HG02763 (cell line): ENCODE measurements at regions not wholly inside any gene's neighbourhood (a gene's known extent, or its start where the extent isn't known, plus 50 kb on each side); places are given as distances from the start of the nearest gene placed in this dataset.
"Not testable (repeated sequence)": the region's sequence is repeated elsewhere in the genome, so short reads cannot be mapped to it uniquely, and the experiment has no call there.

ENCODE experiments used
- ATAC-seq: cut with Tn5 transposase; IDR thresholded peaks from one replicate; pipeline ENCODE4 v1.9.1; 2021; ENCODE audit warnings: mild to moderate bottlenecking, moderate library complexity; ENCODE audit not compliant: unreplicated experiment

DNA sequence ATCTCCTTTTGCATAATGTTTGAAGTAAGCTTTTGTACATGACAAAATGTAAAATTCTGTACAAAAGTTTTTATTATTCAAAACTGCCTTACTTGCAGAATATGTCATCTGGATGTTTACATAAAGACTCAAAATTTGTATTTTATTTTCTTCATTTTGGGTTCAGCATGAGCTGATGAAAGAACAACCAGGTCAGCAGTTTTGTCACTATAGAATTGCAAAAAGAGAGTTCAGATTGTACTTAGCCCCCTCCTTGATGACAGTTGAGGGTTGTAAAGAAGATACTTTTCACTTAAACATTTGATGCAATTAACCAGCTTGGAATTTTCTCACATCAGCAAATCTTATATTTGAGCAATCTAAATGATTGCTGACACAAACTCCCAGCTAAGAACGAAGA lies 669.3 kb downstream of the PLA2G4A start:
- no peak for ATAC-seq

DNA sequence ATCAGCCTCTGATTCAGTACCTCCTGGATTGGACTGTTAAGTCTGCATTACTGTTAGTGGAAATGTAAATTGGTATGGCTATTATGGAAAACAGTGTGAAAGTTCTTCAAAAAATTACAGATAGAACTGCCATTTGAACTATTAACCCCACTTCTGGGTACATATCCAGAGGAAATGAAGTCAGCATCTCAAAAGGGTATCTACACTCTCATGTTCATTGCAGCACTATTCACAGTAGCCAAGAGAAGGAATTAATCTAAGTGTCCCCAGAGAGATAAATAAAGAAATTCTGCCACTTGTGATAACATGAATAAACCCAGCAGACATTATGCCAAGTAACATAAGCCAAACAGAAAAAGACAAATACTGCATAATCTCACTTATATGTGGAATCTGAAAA lies 676.0 kb downstream of the PLA2G4A start:
- no peak for ATAC-seq

DNA sequence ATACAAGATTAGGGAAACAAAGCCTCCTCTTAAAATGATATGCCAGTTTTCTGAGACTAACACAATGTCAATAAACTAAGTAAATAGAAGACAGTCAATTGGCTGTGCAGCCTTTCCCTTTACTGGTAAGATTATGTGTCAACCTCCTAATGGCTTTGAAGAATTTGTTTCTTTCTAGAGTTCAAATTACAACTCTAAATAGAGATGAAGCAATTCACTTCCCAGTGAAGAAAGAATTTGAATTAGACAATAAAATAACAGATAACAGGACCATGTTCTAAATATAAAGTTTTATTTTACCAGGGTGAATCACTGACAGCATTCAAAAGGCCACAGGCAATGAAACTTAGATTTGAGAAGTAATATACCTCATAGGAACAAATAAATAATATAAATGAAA lies 680.3 kb downstream of the PLA2G4A start:
- ATAC-seq, result no peak

DNA sequence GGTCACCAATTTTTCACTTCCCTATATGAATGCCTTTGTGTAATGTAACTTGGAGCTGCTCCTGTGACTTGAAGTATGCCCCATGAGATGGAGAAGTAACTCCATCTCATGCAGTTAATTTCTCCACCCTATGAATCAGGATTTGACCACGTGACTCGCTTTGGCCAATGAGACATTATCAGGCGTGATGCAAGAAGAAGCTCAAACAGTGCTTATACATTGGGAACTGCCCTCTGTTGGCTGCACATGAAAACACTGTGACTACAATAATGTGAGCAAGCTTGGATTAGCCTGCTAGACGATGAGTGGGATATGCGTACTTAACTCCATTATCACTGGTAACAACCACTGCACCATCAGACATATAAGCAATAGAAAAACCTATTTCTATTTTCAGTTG lies 684.4 kb downstream of the PLA2G4A start:
- no peak for ATAC-seq

DNA sequence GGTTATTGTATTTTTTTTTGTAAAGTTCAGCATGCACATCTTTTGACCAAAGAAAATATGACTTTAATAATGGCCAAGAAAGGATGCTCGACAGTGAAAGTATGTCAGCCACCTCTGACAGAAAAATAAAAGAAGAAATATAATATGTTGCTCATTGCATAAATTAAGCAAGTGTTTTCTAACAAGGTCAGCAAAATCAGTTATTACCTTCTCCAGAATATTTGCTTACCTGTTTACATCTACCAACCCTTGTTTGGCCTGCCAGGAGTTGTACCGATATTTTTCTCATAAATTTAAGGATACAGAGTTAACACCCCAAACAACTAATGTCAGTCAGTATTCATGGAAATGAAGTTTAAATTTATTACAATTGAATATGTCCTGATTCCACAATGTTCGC lies 685.4 kb downstream of the PLA2G4A start:
- no peak for ATAC-seq

DNA sequence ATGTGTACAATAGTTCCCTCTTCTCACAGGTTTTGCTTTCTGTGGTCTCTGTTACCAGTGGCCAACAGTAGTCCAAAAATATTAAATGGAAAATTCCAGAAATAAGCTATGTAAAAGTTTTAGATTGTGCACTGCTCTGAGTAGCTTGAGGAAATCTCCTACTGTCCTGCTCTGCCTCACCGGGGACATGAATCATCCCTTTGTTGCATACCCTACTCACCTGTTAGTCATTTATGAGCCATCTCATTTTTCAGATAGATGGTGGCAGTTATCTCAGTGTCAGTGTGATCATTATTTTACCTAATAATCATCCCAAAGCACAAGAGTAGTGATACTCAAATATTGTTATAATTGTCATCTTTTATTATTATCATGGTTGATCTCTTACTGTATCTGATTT lies 688.1 kb downstream of the PLA2G4A start:
- no peak for ATAC-seq

DNA sequence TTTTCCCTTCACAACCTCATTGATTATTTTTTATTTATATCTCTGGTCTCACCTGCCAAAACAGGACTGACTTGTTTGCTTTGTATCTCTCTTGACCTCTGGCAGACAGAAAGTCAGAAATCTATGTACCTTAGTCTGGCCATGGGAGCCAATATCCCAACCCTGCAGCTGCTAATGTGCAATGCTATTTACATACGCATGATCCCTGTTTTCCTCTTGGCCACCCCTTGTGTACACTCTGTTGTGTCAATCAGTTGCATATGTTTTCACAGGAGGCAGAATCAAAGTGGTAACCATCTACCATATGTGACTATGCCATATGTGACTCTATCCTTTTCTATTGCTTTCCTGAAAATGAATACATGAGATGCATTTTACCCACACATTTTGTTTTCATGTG lies 688.8 kb downstream of the PLA2G4A start:
- ATAC-seq, result no peak

DNA sequence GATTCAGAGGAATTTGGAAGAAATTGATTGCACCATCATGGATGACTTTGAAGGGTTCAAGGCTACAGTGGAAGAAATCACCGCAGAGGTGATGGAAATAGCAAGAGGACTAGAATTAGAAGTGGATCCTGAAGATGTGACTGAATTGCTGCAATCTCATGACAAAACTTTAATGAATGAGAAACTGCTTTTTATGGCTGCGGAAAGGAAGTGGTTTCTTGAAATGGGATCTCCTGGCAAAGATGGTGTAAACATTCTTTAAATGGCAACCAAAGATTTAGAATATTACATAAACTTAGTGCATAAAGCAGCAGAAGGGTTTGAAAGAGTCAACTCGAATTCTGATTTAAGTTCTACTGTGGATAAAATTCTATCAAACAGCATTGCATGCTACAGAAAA lies 698.6 kb downstream of the PLA2G4A start:
- no peak for ATAC-seq

DNA sequence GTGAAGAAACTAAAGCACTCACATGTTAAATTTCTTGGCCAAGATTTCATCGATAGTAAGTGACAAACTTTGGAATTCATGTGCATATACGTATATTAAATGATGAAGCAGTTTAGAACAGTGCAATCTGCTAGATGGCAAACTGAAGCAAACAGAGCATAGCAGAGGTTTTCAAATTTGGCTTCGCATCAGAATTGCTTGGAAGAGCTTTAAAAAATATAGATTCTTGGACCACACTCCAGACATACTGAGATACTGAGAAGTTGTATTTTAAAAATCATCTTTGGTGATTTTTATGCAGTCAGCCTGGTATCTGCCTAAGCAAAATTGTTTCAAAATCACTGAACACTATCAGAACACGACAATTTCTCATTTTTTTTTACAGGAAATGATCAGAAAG lies 709.2 kb downstream of the PLA2G4A start:
- ATAC-seq, result no peak

DNA sequence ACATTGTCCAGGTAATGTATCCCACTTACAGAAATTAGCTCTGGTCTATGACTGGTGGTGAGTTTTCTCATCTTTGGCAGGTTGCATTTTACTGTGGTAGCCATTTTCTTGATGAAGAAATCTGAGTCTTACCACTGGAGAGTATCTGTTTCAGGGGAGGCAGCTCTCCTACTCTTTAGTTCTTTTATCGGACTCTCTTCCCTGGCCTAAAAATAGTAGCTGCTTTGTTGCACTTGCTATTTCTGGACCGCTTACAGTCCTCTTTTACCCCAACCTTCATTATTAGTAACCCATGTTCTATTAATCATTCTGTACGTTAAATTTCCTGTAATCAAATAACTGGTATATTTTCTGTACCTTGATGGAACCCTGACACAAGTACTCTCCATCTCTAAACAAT lies 720.8 kb downstream of the PLA2G4A start:
- ATAC-seq, result no peak

DNA sequence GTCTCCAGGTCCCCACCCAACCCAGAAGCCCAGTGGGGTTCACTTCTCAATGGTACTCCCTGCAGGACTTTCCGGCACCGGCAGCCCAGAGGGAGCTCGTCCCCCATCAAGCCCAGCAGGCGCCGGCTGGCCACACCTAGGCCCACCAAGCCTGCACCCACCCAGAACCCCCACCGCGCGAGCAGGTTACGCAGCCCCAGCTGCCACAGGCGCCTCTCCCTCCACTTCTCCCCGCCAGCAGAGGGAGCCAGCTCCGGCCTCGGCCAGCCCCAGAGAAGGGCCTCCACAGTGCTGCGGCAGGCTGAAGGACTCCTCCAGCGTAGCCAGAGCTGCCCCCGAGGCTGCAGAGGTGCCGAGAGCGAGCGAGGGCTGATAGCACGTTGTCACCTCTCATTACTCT lies 722.3 kb downstream of the PLA2G4A start:
- no peak for ATAC-seq

DNA sequence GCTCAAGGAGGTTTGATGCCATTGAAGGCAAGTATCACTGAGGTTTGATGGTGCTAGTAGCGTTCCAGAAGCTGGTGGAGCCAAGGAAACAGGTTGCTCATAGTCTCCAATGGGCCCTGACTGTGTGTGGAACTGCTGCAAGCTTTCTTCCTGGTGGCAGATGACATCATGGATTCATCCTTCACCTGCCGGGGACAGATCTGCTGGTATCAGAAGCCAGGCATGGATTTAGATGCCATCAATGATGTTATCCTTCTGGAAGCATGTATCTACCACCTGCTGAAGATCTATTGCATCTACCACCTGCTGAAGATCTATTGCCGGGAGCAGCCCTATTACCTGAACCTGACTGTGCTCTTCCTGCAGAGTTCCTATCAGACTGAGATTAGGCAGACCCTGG lies 734.4 kb downstream of the PLA2G4A start:
- ATAC-seq, result no peak

DNA sequence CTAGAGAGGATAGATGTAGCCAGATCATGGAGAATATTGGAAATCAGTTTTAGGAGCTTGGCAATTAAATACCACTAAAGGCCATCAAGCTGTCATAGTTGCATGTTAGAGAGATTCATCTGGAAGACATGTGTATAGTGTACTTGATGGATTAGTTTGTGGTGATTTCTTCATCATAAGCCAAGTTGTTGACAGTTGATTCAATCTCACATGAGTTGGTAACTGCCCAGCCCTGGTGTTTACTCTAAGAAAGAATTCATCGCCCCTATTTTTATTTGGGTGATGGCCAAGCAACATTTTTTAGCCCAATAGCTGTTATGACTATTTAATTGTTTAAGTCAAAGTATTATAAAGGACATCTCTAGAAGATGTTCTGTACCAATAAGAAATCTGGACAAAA lies 737.6 kb downstream of the PLA2G4A start:
- no peak for ATAC-seq

DNA sequence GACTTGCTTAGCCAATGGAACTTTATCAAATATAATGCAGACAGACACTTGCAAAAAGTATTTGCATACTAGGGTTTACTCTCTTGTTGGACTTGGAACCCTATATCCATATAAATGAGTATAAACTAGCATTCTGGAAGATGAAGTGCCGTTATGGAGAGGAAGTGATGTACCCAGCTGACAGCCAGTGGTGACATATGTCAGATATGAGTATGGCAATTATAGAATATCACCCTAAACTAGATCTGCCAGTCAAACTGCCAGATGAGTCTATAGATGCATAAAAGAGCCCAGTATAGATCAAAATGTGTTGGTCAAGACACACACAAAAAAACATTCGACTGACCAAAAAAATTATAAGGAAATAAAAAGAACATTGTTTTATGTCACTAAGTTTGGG lies 739.3 kb downstream of the PLA2G4A start:
- ATAC-seq, result no peak

DNA sequence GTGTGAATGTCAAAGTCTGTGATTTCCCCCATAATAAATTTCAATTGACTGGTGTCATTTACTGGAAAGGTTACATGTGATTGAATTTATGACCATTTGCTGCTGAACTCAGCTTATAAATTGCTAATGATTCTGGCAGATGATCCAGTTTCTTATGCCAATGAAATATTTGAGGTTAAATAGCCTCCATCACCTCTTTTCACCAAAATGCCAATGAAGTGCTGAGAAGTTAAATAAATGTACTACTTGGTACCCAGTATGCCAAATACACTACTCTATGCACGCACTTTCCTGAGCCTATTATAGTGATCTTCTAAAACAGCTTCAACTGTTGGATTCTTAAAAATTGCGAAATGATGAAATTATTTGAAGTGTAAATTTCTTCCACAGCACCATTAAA lies 741.4 kb downstream of the PLA2G4A start:
- no peak for ATAC-seq

DNA sequence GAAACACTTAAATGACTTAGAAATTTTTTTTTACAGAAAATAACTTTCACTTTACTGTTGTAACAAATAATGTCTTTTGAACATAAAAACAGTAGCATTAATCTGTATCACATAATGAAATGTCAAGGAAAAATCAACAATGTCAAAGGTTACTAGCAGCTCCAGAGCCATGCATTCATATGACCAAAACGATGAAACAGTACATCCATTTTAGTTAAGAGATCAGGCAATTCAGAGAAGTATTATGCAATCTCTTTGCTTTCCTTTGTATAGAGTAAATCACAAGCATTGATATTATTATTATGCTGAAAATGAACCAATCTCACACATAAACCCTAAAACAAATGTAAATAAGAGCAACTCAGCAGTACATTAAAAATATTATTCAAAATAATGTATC lies 748.9 kb downstream of the PLA2G4A start:
- no peak for ATAC-seq

DNA sequence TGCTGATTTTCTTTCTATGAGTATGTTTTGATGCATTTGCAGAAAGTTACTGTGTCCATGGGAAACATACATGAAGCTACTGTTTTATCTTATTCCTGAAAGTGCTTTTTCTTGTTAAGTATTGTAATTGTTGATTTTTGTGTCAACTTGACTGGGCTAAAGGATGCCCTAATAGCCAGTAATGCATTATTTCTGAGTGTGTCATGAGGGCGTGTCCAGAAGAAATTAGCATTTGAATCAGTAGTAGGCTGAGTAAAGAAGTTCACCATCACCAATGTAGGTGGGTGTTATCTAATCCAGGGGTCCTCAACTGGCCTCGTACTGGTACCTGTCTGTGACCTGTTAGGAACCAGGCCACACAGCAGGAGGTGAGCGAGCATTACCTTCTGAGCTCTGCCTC lies 760.2 kb downstream of the PLA2G4A start:
- ATAC-seq, result no peak

DNA sequence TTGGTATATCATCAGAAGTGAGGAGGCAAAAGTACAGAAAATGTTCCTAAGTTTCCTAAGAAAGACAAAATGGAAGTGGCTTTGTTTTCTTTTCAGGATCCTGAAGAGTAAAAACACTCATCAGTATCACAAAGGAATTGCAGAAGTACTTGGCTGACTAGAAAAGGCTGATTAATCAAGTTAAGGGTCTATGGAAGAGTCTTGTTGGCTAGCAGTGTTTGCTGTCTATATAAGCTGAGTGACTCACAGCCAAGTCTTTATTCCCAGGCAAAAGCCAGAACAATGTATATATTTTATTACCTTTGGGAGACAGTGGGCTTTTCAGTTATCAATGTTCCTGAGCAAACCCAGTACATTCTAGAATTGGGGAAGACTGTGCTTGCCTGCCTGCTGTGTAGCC lies 777.0 kb downstream of the PLA2G4A start:
- no peak for ATAC-seq

DNA sequence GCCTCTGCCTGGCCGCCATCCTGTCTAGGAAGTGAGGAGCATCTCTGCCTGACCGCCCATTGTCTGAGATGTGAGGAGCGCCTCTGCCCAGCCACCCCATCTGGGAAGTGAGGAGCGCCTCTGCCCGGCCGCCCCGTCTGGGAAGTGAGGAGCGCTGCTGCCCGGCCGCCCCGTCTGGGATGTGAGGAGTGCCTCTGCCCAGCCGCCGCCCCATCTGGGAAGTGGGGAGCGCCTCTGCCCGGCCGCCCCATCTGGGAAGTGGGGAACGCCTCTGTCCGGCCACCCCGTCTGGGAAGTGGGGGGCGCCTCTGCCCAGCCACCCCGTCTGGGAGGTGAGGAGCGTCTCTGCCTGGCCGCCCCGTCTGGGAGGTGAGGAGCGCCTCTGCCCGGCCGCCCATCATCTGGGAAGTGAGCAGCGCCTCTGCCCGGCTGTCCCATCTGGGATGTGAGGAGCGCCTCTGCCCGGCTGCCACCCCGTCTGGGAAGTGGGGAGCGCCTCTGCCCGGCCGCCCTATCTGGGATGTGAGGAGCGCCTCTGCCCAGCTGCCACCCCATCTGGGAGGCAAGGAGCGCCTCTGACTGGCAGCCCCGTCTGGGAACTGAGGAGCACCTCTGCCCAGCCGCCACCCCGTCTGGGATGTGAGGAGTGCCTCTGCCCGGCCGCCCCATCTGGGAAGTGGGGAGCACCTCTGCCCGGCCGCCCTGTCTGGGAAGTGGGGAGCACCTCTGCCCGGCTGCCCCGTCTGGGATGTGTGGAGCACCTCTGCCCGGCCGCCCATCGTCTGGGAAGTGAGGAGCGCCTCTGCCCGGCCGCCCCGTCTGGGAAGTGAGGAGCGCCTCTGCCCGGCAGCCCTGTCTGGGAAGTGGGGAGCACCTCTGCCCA lies 787.3 kb downstream of the PLA2G4A start:
- ATAC-seq, result not testable (repeated sequence)

DNA sequence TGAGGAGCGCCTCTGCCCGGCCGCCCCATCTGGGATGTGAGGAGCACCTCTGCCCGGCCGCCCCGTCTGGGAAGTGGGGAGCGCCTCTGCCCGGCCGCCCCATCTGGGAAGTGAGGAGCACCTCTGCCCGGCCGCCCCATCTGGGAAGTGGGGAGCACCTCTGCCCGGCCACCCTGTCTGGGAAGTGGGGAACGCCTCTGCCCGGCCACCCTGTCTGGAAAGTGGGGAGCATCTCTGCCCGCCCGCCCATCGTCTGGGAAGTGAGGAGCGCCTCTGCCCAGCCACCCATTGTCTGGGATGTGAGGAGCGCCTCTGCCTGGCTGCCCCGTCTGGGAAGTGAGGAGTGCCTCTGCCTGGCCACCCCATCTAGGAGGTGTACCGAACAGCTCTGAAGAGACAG lies 788.1 kb downstream of the PLA2G4A start:
- ATAC-seq, result not testable (repeated sequence)

DNA sequence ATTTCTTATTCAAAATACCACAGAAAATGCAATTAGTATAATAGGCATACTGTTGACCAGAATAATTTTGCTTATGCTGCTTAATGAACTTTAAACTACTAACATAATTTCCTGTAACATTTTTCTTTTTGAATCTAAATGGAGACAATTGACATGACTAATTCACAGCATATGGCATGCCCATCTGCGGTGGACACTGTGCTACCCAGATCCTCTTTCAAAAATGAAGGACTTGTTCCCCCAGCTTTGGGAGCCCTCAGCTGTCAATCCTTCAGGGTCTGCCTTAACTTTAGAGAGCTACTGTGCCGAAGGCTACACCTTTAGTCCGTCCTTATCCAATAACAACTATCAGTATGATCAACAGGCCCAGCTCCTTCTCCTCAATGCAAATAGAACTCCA lies 789.0 kb downstream of the PLA2G4A start:
- no peak for ATAC-seq

DNA sequence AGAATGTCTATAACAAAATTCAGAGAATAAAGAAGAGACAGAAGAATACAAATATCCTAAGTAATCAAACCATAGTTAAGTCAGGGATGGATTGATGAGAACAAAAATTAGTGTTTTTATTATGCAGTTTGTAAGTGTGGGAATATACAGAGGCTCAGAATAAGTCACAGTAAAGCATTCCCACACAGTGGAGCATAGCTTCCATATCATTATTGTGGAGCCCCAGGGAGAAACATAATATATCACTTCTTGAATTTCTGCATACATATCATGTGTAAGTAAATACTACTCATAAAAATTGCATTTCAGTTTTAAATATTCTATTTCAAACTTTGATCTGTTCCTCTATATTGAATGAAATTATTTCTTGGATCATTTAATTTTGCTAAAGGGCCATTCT lies 790.4 kb downstream of the PLA2G4A start:
- ATAC-seq, result no peak

DNA sequence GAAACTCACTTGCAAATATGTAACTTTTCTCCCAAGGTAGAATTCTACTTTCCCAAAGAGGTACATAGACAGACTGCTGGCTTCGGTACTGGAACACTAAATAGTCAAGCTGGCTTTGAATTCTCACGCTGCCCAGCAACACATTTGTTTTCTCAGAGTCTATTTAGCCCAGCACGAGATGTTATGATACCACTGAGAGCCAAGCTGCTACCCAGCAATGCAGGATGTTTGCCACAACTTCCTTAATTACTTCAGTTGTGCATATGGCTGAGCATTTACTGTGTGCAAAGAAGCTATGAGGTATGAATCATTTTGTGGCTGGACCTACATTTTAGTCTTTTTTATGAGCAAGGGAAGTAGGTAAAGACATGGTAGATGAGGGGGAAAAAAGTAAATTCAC lies 793.2 kb downstream of the PLA2G4A start:
- no peak for ATAC-seq
